Karpas-422 (cell line): ENCODE measurements at regions not wholly inside any gene's neighbourhood (a gene's known extent, or its start where the extent isn't known, plus 50 kb on each side); places are given as distances from the start of the nearest gene placed in this dataset.

Experiments used
- DNase-seq: peaks from one replicate; pipeline ENCODE4 v3.0.0-alpha.2; 2015
- H2AFZ ChIP-seq: fragments of 200-600 bp; sonication (generic); 2 replicates; pipeline ENCODE4 v1.6.1; 2014; ENCODE audit warnings: antibody characterized with exemption, low read length, mixed read lengths
- H3K27ac ChIP-seq: fragments of 200-600 bp; sonication (generic); 2 replicates; pipeline ENCODE4 v1.5.1; 2014; ENCODE audit warnings: mild to moderate bottlenecking, low read length, moderate library complexity
- H3K27me3 ChIP-seq: fragments of 200-600 bp; sonication (generic); 2 replicates; pipeline ENCODE4 v1.6.1; 2014; ENCODE audit warnings: low read length, mixed read lengths
- H3K36me3 ChIP-seq: fragments of 200-600 bp; sonication (generic); 2 replicates; pipeline ENCODE4 v1.6.1; 2014; ENCODE audit warnings: low read length, mixed read lengths; ENCODE audit not compliant: insufficient read depth
- H3K4me1 ChIP-seq: fragments of 200-600 bp; sonication (generic); 2 replicates; pipeline ENCODE4 v1.6.1; 2014; ENCODE audit warnings: mild to moderate bottlenecking, low read length, mixed read lengths
- H3K4me2 ChIP-seq: fragments of 200-600 bp; sonication (generic); 2 replicates; pipeline ENCODE4 v1.6.1; 2014; ENCODE audit warnings: low read length, low read depth, mild to moderate bottlenecking; ENCODE audit not compliant: poor library complexity, severe bottlenecking
- H3K4me3 ChIP-seq: fragments of 200-600 bp; sonication (generic); 2 replicates; pipeline ENCODE4 v1.5.1; 2014; ENCODE audit warnings: mild to moderate bottlenecking, antibody characterized with exemption, low read length, mixed read lengths
- H3K79me2 ChIP-seq: fragments of 200-600 bp; sonication (generic); 2 replicates; pipeline ENCODE4 v1.6.1; 2014; ENCODE audit warnings: mild to moderate bottlenecking, low read length, mixed read lengths
- H3K9ac ChIP-seq: fragments of 200-600 bp; sonication (generic); 2 replicates; pipeline ENCODE4 v1.6.0; 2014; ENCODE audit warnings: low read length
- H3K9me2 ChIP-seq: fragments of 200-600 bp; sonication (generic), shearing (Covaris generic); replicated peaks from 2 replicates; pipeline ENCODE4 v1.6.0; 2014; ENCODE audit warnings: mild to moderate bottlenecking, low read length, moderate library complexity; ENCODE audit not compliant: insufficient read depth
- H3K9me3 ChIP-seq: fragments of 300-700, 200-600 bp; sonication (generic); 2 replicates; pipeline ENCODE4 v1.6.1; 2014; ENCODE audit warnings: low read length, mixed read lengths
- H4K20me1 ChIP-seq: fragments of 200-600 bp; sonication (generic); 2 replicates; pipeline ENCODE4 v1.6.1; 2014; ENCODE audit warnings: mild to moderate bottlenecking, antibody characterized with exemption, low read length, low read depth; ENCODE audit not compliant: insufficient read depth

DNA sequence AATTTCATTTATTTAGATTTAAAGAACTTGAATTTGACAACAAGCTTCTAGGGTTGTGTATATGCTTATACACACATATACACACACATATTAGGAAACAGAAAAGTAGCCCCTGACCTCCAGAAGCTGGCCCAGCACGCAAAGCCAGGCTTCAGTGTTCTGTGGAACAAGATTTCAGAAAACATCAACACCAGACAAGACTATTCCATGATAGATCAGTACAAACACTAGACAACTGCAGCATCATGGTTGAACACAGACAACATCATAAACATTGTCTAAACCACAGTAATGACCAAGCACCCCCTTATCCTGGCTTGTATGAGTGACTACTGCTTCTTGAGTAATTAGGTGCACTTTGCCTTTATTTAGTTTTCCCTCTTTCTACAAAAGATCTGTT is 457.6 kb downstream of the TMEM182 start:
- DNase-seq: no peak
- Histone ChIP-seq H2AFZ (no peak overlapping the region), H3K79me2 (no peaks in the 10 kb centered on the region), H3K27me3 (no peaks in the 10 kb centered on the region), H4K20me1 (no peaks in the 10 kb centered on the region), H3K36me3 (no peaks in the 10 kb centered on the region), H3K9me3 (no peaks in the 10 kb centered on the region), H3K9ac (no peak overlapping the region), H3K4me3 (no peak overlapping the region), H3K9me2 (no peaks in the 10 kb centered on the region), H3K27ac (no peak overlapping the region), H3K4me1 (no peaks in the 10 kb centered on the region), H3K4me2 (no peak overlapping the region)

DNA sequence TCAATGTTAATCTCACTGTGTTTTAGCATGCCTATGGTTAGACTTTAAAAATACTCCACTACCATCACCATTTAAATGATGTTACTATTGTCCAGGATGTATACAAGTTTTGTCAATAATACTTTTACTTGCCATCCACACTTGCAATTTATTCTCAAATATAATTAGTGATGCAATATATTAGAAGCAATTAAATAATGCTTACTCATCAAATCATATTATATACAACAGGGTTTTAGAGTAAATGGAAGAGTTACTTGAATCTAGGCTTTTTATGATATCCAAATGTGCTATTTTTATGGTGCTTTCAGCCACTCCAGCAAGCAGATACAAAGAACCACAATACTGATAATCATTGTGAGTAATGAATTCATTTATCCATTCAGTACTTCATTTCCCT is 461.1 kb downstream of the TMEM182 start:
- no peaks in the 10 kb centered on the region for H3K9me3 ChIP-seq
- H4K20me1 ChIP-seq: no peaks in the 10 kb centered on the region
- H3K9me2 ChIP-seq: no peaks in the 10 kb centered on the region
- no peaks in the 10 kb centered on the region for H3K79me2 ChIP-seq
- no peak overlapping the region for H3K4me2 ChIP-seq
- no peak overlapping the region for H3K9ac ChIP-seq
- no peaks in the 10 kb centered on the region for H3K27me3 ChIP-seq
- H3K4me1 ChIP-seq: no peaks in the 10 kb centered on the region
- no peaks in the 10 kb centered on the region for H3K36me3 ChIP-seq
- H3K27ac ChIP-seq: no peak overlapping the region
- H3K4me3 ChIP-seq: no peak overlapping the region
- no peak overlapping the region for H2AFZ ChIP-seq
- no peak for DNase-seq

DNA sequence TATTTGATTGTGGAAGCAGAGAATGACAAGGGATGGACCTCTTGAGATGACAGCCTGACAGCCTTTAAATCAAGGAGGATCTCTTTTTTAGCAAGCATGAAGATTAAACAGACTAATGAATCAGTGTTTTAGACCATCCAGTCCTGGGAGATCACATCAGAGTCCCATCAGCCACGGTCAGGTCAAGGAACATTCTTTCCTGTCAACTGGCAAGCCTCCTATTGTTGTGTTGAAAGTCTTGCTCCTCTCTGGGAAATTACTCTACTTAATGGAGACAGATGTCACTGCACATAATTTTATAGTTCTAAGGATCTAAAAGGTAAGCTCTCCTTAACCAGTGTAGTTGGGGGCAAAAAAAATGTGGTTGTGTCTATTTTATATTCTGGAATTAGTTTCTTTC is 469.0 kb downstream of the TMEM182 start:
- no peak overlapping the region for H2AFZ ChIP-seq
- H3K27me3 ChIP-seq: no peaks in the 10 kb centered on the region
- no peak for DNase-seq
- H3K9me3 ChIP-seq: no peaks in the 10 kb centered on the region
- no peak overlapping the region for H3K4me2 ChIP-seq
- H3K9me2 ChIP-seq: no peaks in the 10 kb centered on the region
- H3K4me3 ChIP-seq: no peak overlapping the region
- H3K9ac ChIP-seq: no peak overlapping the region
- no peaks in the 10 kb centered on the region for H3K79me2 ChIP-seq
- no peaks in the 10 kb centered on the region for H3K36me3 ChIP-seq
- no peaks in the 10 kb centered on the region for H4K20me1 ChIP-seq
- no peak overlapping the region for H3K27ac ChIP-seq
- no peaks in the 10 kb centered on the region for H3K4me1 ChIP-seq

GRCh38 chr2:103232865-103233264 is 471.0 kb downstream of the TMEM182 start:
- H3K9me3 ChIP-seq: no peaks in the 10 kb centered on the region
- DNase-seq: no peak
- H4K20me1 ChIP-seq: no peaks in the 10 kb centered on the region

DNA sequence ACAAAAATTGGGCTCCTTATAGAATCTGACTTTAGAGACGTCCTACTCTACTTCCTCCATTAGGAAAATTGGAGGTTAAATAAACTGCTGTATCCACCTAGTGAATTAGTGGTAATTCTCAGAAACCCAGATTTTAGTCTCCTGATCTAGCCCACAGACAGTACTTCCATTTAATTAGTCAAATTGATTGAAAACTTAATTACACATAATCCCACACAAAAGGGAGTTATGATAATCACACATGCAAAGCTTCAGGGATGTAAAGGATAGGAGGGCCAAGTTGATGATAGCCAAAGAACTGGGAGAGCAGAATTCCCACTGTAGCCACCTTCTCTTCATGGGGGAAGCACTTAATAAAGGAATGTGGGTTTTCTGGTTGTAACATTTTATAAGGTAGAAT is 471.9 kb downstream of the TMEM182 start:
- H3K9me3 ChIP-seq: no peaks in the 10 kb centered on the region
- H3K4me2 ChIP-seq: no peak overlapping the region
- no peaks in the 10 kb centered on the region for H3K79me2 ChIP-seq
- H4K20me1 ChIP-seq: no peaks in the 10 kb centered on the region
- no peak for DNase-seq
- H2AFZ ChIP-seq: no peak overlapping the region
- no peaks in the 10 kb centered on the region for H3K9me2 ChIP-seq
- H3K4me3 ChIP-seq: no peak overlapping the region
- H3K27me3 ChIP-seq: no peaks in the 10 kb centered on the region
- no peak overlapping the region for H3K27ac ChIP-seq
- no peak overlapping the region for H3K9ac ChIP-seq
- H3K4me1 ChIP-seq: no peaks in the 10 kb centered on the region
- H3K36me3 ChIP-seq: no peaks in the 10 kb centered on the region

More at GRCh38 chr2:103232865-103233264, 471.0 kb downstream of the TMEM182 start:
- H3K4me3 ChIP-seq: no peak overlapping the region
- no peak overlapping the region for H3K9ac ChIP-seq
- no peaks in the 10 kb centered on the region for H3K36me3 ChIP-seq
- no peak overlapping the region for H2AFZ ChIP-seq
- H3K79me2 ChIP-seq: no peaks in the 10 kb centered on the region
- no peak overlapping the region for H3K27ac ChIP-seq
- no peak overlapping the region for H3K4me2 ChIP-seq
- no peaks in the 10 kb centered on the region for H3K4me1 ChIP-seq
- no peaks in the 10 kb centered on the region for H3K9me2 ChIP-seq
- H3K27me3 ChIP-seq: no peaks in the 10 kb centered on the region

- no peak for DNase-seq
- no peak overlapping the region for H2AFZ ChIP-seq
- H3K9me3 ChIP-seq: no peaks in the 10 kb centered on the region
- no peak overlapping the region for H3K9ac ChIP-seq
- H3K79me2 ChIP-seq: no peaks in the 10 kb centered on the region
- H3K36me3 ChIP-seq: no peaks in the 10 kb centered on the region
- no peak overlapping the region for H3K4me3 ChIP-seq
- H4K20me1 ChIP-seq: no peaks in the 10 kb centered on the region
- H3K27me3 ChIP-seq: no peaks in the 10 kb centered on the region
- H3K9me2 ChIP-seq: no peaks in the 10 kb centered on the region
- no peak overlapping the region for H3K4me2 ChIP-seq
- H3K27ac ChIP-seq: no peak overlapping the region
- H3K4me1 ChIP-seq: no peaks in the 10 kb centered on the region
These were observed 473.5 kb downstream of the TMEM182 start for GRCh38 chr2:103235283-103235682.

GRCh38 chr2:103249462-103249861 is 487.6 kb downstream of the TMEM182 start:
- Histone ChIP-seq H3K9me2 (no peaks in the 10 kb centered on the region), H3K4me3 (no peak overlapping the region)

DNA sequence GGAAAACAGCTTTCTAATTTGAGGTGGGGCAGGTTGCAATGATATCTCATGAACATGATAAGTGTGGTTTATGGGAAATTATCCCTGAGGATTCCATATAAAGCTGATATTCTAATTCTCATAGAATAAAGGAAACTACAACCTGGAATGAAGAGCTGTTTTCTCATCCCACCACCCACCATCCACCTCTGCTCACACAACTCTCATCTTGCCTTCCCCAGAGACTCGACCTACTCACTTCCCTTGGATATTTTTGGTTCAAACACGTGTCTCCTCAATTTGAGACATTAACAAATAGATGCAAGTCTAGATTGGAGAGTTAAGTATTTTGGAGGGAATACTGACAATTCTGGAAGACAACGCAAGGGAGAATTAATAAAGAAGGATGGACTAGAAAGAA is 490.9 kb downstream of the TMEM182 start:
- Histone ChIP-seq H3K9ac (no peak overlapping the region), H3K79me2 (no peaks in the 10 kb centered on the region), H3K27me3 (no peaks in the 10 kb centered on the region), H3K4me2 (no peak overlapping the region), H3K4me3 (no peak overlapping the region), H3K4me1 (no peaks in the 10 kb centered on the region), H4K20me1 (no peaks in the 10 kb centered on the region), H3K9me2 (no peaks in the 10 kb centered on the region), H3K36me3 (no peaks in the 10 kb centered on the region), H3K9me3 (no peaks in the 10 kb centered on the region), H2AFZ (no peak overlapping the region), H3K27ac (no peak overlapping the region)
- no peak for DNase-seq

More at GRCh38 chr2:103249462-103249861, 487.6 kb downstream of the TMEM182 start:
- no peak overlapping the region for H3K27ac ChIP-seq
- H3K9me3 ChIP-seq: no peaks in the 10 kb centered on the region
- no peak for DNase-seq
- no peak overlapping the region for H3K4me2 ChIP-seq
- H3K27me3 ChIP-seq: no peaks in the 10 kb centered on the region
- H3K36me3 ChIP-seq: no peaks in the 10 kb centered on the region
- H3K9ac ChIP-seq: no peak overlapping the region
- H3K4me1 ChIP-seq: no peaks in the 10 kb centered on the region
- no peak overlapping the region for H2AFZ ChIP-seq
- no peaks in the 10 kb centered on the region for H3K79me2 ChIP-seq
- no peaks in the 10 kb centered on the region for H4K20me1 ChIP-seq

- Histone ChIP-seq H3K4me1 (no peaks in the 10 kb centered on the region), H4K20me1 (no peaks in the 10 kb centered on the region), H3K36me3 (no peaks in the 10 kb centered on the region), H3K9me2 (no peaks in the 10 kb centered on the region), H3K27ac (no peak overlapping the region), H3K79me2 (no peaks in the 10 kb centered on the region), H3K4me3 (no peak overlapping the region), H3K9ac (no peak overlapping the region), H3K27me3 (no peaks in the 10 kb centered on the region), H3K4me2 (no peak overlapping the region), H3K9me3 (no peaks in the 10 kb centered on the region), H2AFZ (no peak overlapping the region)
- no peak for DNase-seq
These were observed 492.8 kb downstream of the TMEM182 start for GRCh38 chr2:103254611-103255010.
